Fibroblast of pulmonary artery (primary cell): ENCODE measurements at regions not wholly inside any gene's neighbourhood (a gene's known extent, or its start where the extent isn't known, plus 50 kb on each side); places are given as distances from the start of the nearest gene placed in this dataset.
A peak's percentile ranks its signal among the peaks of the same experiment; 100 is the strongest.
"Not testable (repeated sequence)": the region's sequence is repeated elsewhere in the genome, so short reads cannot be mapped to it uniquely, and the experiment has no call there.

Source experiments
- DNase-seq: peaks from one replicate; pipeline ENCODE4 v3.0.0-alpha.2; 2010; ENCODE audit warnings: low read depth
- H3K4me3 ChIP-seq: replicated peaks from 2 replicates; pipeline ENCODE4 v1.5.1; 2011; ENCODE audit warnings: low read depth, mild to moderate bottlenecking, control low read depth, low read length, moderate library complexity
- TF ChIP-seq, protein P1 (sequence below): IDR thresholded peaks from 2 replicates; pipeline ENCODE4 v1.5.1; 2011; ENCODE audit warnings: mild to moderate bottlenecking, control low read depth, low read length, inconsistent platforms; ENCODE audit errors: missing control alignments

GRCh38 chr12:75746621-75747020 lies 235.2 kb upstream of the KRR1 start:
- TF ChIP-seq, protein P1, sequence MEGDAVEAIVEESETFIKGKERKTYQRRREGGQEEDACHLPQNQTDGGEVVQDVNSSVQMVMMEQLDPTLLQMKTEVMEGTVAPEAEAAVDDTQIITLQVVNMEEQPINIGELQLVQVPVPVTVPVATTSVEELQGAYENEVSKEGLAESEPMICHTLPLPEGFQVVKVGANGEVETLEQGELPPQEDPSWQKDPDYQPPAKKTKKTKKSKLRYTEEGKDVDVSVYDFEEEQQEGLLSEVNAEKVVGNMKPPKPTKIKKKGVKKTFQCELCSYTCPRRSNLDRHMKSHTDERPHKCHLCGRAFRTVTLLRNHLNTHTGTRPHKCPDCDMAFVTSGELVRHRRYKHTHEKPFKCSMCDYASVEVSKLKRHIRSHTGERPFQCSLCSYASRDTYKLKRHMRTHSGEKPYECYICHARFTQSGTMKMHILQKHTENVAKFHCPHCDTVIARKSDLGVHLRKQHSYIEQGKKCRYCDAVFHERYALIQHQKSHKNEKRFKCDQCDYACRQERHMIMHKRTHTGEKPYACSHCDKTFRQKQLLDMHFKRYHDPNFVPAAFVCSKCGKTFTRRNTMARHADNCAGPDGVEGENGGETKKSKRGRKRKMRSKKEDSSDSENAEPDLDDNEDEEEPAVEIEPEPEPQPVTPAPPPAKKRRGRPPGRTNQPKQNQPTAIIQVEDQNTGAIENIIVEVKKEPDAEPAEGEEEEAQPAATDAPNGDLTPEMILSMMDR, result no peak
- no peak overlapping the region for H3K4me3 ChIP-seq
- no peak for DNase-seq

- no peak for DNase-seq
- TF ChIP-seq, protein P1, result no peak
- H3K4me3 ChIP-seq, result no peak overlapping the region
Measured at GRCh38 chr12:75744607-75745256, 233.3 kb upstream of the KRR1 start.

- DNase-seq, result peak; percentile 37
- H3K4me3 ChIP-seq, result no peak overlapping the region
- TF ChIP-seq, protein P1, result no peak
Measured at GRCh38 chr12:75742961-75743360, 231.6 kb upstream of the KRR1 start.

DNA sequence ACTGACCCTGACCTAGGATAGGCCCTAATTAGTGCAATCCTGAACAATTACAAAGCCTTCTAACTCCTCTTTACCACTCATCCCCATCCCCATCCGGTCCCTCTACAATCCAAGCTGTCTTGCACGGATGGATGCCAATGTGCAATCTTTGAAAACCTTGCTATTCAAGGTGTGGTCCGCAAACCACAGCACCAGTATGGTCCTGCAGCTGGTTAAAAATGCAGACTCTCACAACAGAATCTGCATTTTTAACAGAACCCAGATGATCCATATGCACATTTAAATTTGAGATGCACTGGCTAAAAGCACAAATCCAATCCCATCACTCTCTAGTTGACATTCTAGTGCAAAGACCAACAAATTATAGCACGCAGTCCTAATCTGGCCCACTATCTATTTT lies 230.6 kb upstream of the KRR1 start:
- DNase-seq, result no peak
- TF ChIP-seq, protein P1, result no peak
- H3K4me3 ChIP-seq, result no peak overlapping the region

DNA sequence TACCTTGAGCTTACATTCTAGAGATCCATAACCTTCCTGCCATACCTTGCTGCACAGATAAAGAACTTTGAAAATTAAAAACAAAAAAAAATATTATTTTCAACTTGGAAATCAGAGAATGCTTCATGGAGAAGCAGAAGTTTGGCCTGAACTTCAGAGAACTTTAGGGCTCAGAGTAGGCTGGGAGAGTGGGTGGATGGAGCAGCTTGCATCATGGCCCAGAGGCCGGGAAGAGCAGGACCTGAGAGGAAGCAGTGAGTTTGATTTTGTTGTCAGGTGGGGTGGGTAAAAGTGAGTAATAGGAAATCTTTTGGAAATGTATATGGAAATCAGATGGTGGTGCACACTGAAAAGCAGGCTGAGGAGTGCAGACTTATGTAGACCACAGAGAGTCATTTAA lies 228.5 kb upstream of the KRR1 start:
- DNase-seq, result no peak
- TF ChIP-seq, protein P1, result no peak
- no peak overlapping the region for H3K4me3 ChIP-seq

DNA sequence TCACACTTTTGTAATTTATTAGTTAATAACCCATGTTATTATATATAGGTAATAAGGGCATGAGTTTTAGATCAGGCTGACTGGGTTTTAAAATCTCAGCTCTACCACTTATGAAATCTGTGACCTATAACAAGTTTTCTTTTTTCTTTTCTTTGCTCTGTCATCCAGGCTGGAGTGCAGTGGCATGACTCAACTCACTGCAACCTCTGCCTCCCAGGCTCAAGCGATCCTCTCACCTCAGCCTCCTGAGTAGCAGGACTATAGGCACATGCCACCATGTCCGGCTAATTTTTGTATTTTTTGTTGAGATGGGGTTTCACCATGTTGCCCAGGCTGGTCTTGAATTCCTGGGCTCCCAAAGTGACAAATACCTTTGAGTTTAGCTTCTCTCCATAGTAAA lies 227.7 kb upstream of the KRR1 start:
- DNase-seq, H3K4me3 ChIP-seq: not testable (repeated sequence)

- H3K4me3 ChIP-seq, result no peak overlapping the region
- TF ChIP-seq, protein P1, result no peak
- DNase-seq, result no peak
Measured at GRCh38 chr12:75738486-75738885, 227.1 kb upstream of the KRR1 start.

DNA sequence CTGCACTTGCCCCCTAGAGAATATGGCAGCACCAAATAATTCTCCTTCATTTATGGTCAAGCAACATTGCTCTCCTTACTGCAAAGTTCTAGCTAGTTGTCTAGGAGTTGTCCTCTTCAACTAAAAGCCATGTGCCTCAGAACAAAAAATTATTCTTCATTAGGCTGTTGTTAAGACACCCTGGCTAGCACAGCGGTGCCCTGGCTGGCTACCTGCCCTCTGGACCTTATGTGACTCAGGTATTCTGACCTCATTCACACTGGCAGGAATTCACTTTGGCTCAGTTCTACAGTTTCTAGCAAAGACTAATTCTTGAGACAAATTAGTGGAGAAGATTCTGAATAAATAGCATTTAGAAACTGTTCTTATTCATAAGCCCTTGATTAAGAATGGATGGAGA lies 224.4 kb upstream of the KRR1 start:
- TF ChIP-seq, protein P1, result no peak
- H3K4me3 ChIP-seq, result no peak overlapping the region
- DNase-seq, result no peak
